Inferior parietal cortex (tissue), 1 donor: ENCODE measurements at regions not wholly inside any gene's neighbourhood (a gene's known extent, or its start where the extent isn't known, plus 50 kb on each side); places are given as distances from the start of the nearest gene placed in this dataset.

ENCODE experiments used
- DNase-seq: peaks from one replicate; pipeline ENCODE4 v3.0.0-alpha.2; 2016; ENCODE audit errors: extremely low spot score

DNA sequence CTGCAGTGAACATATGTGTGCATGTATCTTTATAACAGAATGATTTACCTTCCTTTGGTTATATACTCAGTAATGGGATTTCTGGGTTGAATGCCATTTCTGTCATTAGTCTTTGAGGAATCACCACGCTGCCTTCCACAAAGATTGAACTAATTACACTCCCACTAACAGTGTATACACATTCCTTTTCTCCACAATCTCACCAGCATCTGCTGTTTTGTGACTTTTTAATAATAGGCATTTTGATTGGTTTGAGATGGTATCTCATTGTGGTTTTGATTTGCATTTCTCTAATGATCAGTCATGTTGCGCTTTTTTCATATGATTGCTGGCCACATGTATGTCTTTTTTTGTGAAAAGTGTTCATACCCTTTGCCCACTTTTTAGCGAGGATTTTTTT is 680.5 kb downstream of the PTPRC start:
- DNase-seq: no peak

DNA sequence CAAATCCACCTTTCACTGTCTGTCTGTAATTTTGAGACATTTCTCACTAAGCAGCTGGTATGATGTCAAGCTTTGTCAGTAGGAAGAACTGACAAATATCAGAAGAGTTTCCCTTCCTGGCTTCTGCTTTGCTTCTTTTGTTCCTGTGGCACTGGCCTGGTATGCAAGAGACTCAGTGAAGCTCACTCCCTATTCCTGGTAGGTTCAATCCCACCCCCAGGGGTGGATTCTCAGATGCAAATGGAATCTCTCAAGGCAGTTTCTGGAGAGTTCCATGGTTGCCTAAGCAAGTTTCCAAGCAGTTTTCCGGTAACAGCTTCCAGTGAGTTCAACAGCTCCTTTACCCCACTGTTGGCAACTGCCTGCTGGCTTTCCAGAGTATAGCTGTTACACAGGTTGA is 683.4 kb downstream of the PTPRC start:
- DNase-seq: no peak

DNA sequence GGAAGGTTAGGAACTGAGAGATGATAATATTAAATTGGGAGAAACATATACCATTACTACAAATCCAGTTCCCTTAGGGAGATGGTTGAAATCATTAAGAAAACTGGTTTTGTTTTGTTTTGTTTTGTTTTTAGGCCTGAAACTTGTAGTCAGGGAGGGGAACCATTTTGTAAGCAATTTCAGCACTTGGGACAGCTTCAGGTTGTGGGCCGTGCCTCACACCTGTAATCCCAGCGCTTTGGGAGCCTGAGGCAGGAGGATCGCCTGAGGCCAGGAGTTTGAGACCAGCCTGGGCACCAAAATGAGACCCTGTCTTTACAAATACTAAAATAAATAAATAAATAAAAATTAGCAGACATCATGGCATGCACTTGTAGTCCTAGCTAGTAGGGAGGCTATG is 694.3 kb upstream of the NR5A2 start:
- DNase-seq: no peak

DNA sequence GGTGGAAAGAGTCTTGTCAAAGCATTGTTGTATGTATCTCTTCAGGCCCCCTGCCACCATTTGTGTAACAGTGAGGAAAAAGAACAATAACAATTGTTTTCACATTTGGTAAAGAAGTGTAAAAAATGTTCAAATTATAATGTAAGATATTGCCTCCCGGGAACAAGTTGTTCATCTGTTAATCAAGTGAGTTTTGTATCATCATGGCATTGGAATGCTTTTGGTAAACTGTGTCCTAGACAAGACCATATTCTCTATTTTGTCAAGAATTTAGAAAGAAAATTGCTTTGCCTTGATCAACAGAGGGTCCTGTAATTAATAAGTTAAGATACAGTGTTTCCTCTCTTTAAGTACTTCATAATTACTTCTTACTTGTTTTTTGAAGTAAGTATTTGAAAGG is 692.0 kb upstream of the NR5A2 start:
- no peak for DNase-seq

DNA sequence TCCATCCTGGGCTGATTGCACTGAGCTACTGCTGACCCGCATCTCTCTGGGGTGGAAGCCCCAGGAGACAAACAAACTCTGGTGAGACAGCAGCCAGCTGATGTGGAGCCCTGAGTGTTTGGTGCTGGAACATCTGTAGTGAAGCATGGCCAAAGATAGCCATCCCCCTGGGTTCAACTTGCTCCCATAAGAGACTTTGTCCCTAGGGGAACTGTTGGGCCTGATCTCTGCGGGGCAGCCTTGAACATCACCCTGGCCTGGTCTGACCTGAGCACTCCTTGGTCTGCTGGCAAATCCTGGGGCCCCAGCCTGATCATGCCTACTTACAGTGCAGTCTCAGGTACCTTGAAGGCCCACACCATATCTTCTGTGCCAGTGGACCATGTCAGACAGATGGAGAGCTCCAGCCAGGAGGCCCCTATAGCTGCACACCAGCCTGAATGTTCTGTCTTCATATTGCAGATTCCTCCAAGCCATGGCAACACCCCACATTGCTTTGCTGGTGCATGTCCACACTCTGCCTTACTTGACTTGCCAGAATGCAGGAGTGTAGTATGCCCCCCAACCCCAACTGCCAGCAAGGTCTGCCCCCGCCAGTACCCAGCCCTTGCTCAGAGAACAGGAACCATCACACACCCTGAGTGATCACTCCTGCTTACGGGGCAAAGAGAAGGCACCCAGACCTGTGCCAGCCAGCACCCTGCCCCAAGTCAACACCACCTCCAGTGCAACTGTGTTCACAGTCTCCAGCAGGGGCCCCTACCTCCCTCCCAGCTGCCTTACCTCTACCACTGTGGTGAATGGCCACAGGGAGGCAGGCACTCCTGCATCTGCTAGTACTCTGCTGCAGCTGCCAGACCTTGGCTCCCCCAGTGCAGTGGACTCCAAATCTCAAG is 690.5 kb upstream of the NR5A2 start:
- DNase-seq: no peak

DNA sequence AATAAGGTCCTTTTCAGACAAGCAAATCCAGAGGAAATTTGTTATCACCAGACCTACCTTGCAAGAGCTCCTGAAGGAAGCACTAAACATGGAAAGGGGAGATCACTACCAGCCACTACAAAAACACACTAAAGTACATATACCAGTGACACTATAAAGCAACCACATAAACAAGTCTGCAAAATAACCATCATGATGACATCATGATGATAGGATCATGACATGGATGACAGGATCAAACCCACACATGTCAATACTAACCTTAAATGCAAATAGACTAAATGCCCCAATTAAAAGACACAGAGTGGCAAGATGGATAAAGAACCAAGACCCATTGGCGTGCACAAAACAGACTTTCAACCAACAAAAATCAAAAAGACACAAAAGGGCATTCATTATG is 688.8 kb upstream of the NR5A2 start:
- DNase-seq: no peak

DNA sequence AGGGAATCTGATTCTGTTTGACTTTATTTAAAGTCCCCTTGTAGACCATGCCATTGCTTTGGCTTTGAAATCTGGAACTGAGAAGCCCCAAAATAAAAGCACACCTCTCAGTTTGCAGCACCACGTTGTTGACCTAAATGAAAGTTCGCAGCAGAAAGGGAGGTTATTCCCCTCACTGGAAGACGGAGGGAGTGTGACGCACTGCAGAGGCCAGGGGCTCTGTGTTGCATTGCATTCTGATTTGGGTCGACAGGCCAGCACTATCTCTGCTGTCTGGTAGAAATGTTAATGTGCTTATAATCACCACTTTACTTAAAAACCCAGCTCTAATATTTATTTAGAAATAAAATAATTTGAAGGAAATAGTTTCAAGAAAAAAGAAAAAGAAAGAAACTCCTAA is 675.2 kb upstream of the NR5A2 start:
- DNase-seq: no peak

DNA sequence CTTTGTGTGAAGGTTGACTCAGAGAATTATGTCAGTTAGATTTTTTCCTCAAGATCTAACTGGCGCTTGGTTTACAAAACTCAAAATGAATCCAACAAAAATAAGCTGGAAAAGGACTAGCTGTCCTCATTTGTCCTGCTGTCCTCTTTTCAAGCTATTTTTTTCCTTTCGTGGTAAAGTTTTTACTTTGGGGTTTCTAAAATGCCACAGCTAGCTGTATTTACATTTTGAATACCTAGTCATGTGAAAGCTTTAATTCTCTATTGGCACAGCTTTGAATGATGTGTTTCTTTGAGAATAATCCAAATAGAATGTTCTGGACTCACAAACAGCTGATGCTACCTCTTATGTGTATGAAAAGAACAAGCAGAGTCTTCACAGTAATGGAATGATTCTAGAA is 673.6 kb upstream of the NR5A2 start:
- peak; percentile 34 for DNase-seq

DNA sequence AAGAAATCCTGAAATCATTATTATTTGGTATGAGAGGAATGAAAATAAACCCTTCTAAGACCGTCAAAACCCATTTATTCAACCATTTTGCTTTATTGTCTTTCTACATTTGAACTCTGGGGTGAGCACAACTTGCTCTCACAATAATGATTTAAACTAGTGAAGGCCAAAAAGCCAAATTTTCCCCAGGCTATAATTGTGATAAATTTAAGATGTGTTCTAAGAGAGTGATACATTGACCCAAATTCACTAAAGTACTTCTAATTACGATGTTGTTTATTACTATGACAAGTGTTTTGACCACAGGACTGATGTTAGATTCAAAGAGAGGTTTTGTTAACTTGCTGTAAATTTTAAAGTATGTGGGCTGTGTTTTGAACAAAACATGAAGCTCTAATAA is 670.9 kb upstream of the NR5A2 start:
- no peak for DNase-seq

DNA sequence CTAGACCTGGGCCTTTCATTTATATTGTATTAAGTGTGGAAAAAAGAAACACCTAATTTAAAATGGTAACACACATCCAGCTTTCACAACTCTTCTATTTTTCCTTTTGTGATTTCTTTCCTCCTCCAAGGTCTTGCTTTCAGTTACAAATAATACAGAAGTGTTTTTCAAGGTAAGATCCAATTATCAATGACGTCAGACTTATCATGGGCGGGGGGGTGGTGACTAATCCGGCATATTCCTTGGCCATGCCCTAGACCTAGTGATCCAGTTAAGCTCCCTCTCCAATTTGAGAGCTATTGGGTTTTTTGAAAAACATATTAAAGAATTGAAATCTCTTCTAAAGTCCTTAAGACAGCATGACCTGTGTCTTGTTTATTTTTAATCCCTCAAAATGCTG is 669.9 kb upstream of the NR5A2 start:
- no peak for DNase-seq

DNA sequence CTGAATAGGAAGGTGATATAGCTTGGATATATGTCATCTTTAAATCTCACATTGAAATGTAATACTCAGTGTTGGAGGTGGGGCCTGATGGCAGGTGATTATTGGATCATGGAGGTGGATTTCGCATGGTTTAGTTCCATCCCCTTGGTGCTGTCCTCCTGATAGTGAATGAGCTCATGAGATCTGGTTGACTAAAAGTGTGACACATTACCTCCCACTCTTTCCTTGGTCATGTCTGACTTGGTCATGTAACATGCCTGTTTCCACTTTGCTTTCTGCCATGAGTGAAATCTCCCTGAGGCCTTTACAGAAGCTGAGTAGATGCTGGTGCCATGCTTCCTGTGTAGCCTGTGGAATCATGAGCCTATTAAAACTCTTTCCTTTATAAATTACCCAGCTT is 664.5 kb upstream of the NR5A2 start:
- no peak for DNase-seq

DNA sequence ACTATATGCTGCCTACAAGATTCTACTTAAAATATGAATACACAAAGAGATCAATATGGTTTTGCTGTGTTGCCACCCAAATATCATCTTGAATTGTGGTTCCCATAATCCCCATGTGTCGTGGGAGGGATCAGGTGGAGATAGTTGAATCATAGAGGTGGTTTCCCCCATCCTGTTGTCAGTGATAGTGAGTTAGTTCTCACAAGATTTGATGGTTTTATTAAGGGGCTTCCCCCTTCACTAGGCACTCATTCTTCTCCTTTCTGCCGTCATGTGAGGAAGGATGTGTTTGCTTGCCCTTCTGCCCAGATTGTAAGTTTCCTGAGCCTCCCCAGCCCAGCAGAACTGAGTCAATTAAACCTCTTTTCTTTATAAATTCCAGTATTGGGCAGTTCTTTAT is 654.4 kb upstream of the NR5A2 start:
- DNase-seq: no peak

DNA sequence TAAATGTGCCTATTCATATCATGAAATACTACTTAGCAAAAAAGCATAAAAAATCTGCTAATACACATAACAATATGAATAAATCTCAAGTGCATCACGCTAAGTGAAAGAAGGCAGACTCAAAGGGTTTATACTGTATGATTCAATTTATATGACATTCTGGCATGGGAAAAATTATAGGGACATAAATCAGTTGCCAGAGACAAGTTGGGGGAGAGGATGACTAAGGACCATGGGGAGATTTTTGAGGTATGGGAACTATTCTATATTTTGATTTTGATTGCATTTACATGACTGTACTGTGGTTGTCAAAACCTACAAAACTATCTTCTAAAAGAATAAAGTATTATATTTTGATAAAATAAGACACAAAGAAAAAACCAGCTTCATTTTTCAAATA is 650.3 kb upstream of the NR5A2 start:
- DNase-seq: no peak

DNA sequence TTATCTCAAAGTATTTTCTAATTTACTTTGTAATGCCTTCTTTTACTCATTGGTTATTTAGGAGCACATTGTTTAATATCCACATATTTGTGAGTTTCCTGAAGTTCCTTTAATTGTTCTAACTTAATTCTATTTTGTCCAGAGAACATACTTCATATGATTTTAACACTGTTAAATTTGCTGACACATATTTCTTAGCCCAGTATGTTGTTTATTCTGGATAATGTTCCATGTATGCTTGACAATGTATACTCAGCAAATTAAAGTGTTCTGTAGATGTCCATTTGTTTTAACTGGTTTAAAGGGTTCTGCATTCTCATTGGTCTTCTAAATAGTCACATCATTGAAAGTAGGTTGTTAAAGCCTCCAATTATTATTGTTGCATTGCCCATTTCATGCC is 643.7 kb upstream of the NR5A2 start:
- DNase-seq: no peak

DNA sequence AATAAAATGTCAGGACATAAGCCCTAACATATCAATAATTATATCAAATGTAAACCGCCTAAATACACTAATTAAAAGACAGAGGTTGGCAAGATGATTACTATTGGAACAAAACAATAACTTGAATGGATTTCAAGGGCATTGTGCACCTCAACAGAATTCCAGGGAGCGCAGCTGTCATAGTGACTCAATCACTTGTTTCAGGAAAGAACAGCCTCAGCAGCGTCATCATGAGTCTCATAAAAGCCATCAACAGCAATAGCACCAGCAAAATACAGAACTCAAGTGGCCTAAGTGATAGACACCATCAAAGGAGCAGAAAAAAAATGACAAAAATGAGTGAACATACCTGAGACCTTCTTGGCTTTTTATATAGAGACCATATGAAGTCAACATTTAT is 632.7 kb upstream of the NR5A2 start:
- no peak for DNase-seq

DNA sequence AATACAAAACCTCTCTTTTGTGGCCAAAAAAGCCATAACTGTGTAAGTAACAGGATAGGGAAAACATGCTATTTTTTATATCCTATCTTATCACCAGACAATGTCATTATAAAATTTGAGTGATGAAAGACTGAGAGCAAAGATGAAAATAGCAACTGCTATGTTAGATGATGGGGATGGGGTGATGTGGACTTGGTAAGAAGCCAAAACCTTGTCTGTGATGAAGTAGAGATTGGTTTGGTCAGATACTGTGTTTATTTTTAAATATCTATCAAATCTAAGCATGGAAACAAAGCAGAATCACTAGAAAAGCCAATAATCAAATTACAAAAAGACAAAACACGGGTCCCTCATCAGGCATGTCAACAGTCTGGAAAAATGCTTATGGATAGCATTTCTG is 631.1 kb upstream of the NR5A2 start:
- no peak for DNase-seq

DNA sequence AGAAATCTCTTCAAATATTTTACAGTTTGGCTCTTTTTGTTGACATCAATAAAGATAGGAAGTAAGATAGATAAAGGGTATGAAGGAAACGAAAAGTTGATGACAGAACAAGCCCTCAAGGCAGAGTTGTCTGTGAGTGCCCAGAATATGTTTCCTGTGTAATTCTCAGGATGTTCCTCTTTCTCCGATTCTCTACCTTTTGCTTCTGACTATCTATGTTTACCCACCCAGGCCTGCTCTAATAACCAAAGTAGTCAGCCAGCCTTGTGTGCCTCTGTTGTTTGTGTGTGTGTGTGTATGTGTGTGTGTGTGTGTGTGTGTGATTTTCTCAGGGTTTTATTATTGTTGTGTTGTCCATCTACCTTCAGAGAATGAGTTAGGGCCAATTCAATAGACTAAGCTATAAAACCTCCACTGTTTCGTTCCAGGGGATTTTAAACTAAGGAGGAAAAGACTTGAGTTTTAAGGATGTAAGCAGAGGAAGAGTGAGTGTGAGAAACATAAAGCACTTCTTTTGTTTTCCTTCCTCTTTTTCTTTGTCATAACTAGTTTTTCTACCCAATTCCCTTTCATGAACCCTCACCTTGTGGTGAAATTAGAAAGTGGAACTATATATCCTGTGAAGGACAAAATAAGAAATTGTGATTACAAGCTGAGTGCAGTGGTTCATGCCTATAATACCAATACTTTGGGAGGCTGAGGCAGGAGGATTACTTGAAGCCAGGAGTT is 627.4 kb upstream of the NR5A2 start:
- DNase-seq: no peak

DNA sequence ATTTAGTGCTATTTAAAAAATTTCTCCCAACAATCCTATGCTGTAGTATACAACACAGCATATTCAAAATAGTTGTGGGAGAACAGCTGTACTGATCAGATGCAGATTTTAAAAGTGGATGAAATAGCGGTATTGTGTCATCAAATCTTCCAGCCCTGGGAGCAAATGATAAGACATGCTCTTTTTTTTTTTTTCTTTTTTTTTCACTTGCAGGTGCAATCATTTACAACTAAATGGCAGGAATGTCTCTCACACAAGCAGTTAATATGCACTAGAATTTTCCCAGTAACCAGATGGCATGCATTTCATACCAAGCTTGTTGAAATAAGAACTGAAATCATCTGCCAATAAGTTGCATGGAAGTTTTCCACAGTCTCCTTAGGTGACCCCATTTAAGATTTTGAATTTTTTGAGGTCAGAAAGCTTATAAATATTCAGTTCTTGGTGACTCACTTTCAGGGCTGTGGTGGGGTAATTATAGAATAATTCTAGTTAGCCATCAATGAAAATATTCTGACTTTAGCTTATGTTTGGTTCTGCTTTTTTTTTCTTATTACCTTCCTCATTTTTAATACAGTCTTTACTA is 623.9 kb upstream of the NR5A2 start:
- DNase-seq: peak; percentile 22

DNA sequence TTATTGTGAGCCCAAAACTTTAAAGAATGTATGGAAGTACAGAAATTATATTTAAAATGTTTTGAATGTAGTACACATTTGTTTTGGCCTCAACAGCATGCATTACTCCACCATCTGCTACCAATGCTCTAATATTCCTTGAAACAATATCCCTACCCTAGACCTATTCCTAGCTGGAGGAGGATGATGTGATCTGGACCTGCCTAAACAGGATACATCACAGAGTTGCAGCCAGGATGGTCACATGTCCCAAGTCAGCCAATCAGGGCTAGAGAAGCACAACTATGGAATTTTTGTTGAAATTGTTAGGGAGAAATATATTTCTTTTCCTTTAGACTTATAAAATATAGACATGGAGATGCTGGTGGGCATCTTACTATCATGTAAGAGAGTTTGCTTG is 623.3 kb upstream of the NR5A2 start:
- no peak for DNase-seq

DNA sequence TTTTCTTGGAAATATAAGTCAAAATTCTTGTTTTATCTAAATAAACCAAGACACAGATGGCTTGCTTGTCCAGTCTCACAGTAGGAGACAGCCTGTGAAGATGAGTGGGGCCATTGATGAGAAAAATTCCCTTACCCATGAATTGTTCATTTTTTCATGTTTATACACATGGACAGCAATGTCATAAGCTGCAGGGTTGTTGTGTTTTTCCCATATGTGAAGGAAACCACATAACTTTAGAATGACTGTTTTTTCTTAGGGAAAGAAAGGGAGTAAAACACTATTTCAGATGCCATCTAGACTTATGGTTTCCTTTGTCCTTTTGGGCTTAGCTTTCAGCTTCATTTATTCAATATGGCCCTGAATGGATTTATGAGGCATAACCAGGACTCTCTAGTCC is 622.5 kb upstream of the NR5A2 start:
- no peak for DNase-seq

DNA sequence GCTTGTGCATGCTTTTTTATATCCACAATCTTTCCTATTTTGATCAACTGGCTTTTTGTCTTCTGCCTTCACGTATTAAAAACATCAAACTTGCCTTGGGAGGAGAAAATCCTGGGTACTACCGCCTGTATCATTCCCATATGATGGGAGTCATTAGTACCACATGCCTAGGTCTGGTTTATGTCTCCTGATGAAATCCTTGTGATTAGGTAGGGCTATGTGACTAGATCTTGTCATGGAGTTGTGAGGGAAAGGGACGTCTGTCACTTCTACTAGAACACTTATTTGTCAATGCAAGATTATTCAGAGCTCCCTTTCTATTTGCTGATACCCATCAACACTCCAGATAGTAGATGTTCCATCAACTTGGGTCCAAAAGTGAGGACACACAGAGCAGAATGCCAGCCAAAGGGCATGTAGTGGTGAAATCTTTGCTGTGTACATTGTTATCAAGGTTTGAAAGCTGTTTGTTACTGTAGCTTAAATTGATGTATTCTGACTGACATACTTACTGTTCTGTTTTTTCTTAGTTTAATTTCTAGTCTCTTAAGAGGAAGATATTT is 621.8 kb upstream of the NR5A2 start:
- no peak for DNase-seq

DNA sequence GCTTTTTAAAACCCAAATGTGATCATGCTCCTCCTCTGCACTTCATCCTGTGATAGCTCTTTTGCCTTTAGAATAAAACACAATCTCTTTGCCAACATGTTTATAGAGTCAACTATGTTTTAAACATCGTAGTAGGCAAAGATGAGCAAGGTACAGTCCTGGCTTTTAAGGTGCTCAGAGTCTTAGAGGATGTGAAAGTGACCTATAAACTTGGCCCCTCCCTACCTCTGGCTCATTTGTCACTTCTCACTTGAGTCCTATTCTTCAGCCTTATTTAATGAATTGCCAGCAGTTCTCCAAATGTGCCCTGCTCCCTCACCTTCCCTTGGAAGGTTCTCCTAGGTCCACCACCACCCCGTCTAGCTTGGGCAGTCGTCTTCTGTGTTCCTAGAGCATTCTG is 617.0 kb upstream of the NR5A2 start:
- DNase-seq: no peak

DNA sequence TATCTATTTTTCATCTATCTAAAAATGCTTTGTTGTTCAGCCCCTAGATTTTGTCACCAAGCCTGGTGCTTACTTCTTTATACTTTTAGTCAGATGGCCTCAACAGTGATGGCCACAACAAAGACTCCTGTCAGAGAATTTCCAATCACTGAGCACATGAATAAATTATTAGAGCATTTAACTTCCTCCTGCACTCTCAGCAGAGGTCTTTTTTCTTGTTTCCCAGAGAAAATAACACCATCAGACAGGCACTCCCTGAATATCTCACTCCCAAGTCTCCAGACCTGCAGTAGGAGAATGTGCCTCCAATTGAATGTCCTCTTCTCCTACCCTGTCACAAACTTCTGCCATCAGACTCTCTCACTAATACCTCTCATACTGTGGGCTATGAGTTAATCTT is 616.0 kb upstream of the NR5A2 start:
- no peak for DNase-seq
